Activated effector memory CD4-positive, alpha-beta T cell treated with Interleukin-2 at 50 U/mL for 16 hours (primary cell): ENCODE measurements at regions not wholly inside any gene's neighbourhood (a gene's known extent, or its start where the extent isn't known, plus 50 kb on each side); places are given as distances from the start of the nearest gene placed in this dataset.

Experiments used
- DNase-seq: peaks from one replicate; pipeline ENCODE4 v3.0.0-alpha.2; 2020

GRCh38 chr9:27929841-27930240 is 356.6 kb upstream of the C9orf72 start:
- no peak for DNase-seq

- no peak for DNase-seq
These were observed 360.1 kb upstream of the C9orf72 start for GRCh38 chr9:27933210-27934025.

DNA sequence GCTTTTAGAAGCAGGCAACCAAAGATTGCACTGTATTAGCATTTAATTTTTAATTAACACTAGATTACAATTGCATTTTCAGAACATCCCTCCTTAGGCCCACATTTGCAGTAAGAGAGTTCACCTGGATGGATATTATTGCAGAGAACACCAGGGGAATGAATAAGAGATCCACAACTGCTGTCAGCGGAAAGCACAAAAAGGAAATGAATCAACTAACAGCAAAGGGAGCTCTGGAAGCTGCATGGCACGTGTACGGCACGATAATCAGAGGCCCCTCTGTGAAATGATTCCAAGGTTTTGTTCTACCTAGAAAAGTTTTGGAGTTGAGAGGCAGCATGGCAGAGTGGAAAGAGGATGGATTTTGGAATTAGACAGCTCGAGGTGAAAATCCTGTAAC is 361.2 kb upstream of the C9orf72 start:
- no peak for DNase-seq

- DNase-seq, result no peak
These were observed 365.9 kb upstream of the C9orf72 start for GRCh38 chr9:27939186-27939585.

- no peak for DNase-seq
These were observed 367.3 kb upstream of the C9orf72 start for GRCh38 chr9:27940535-27940934.

DNA sequence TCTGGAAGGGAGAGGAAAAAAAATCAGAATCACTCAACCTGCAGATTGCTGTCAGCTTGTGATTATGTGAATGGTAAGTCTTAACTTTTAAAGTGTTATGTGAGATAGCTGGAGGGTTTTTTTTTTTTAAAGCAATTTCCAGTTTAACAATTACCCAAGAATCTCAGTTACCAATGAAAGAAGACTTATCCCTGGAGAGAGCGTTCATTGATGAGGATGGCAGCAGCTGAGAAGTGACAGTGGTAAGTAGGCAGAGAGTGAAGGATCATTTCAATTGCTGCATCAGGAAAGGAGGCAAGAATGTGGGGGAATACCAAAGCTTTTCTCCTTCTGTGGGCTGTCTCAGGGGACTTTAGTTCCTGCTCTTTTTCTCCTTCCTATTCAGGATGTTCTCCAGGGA is 370.2 kb upstream of the C9orf72 start:
- no peak for DNase-seq

GRCh38 chr9:27945386-27945785 is 372.1 kb upstream of the C9orf72 start:
- DNase-seq, result no peak

DNA sequence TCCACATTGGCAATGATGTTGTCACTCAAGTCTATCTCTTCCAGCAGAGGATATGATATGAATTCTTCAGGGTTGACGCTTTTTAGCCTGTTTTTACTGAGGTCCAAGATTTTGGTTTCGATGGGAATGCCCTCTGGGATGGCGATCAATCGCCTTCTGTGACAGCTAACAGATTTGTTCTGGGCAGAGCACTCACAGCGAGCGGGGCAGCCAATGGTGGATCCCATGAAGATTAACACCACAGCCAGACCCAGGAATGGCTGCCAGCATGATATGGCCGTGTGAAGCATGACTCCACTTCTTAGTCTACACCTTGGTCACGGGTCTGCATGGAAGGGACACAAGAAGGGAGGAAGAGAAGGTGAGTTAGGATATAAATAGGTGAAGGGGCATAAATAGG is 377.1 kb upstream of the C9orf72 start:
- DNase-seq, result no peak

- no peak for DNase-seq
These were observed 381.6 kb upstream of the C9orf72 start for GRCh38 chr9:27954858-27955257.

- no peak for DNase-seq
These were observed 390.6 kb upstream of the C9orf72 start for GRCh38 chr9:27963836-27964235.

DNA sequence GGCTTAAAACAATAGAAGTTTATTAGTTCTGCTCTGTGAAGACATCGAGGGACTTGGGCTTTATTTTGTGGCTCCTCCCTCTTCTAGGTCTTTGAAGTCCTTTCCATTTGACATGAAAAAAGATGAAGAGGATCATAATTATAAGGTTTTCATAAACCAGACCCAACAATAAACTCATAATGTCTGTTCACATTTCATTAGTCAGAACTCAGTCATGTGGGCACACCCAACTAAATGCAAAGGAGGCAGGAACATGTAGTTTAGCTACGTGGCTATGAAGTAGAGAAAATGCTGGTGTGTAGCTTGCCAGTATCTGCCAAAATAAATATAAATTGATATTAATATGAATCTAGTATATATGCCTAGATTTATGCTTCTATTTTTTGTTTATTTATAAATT is 393.9 kb upstream of the C9orf72 start:
- no peak for DNase-seq

- no peak for DNase-seq
These were observed 404.6 kb upstream of the C9orf72 start for GRCh38 chr9:27977931-27978330.

DNA sequence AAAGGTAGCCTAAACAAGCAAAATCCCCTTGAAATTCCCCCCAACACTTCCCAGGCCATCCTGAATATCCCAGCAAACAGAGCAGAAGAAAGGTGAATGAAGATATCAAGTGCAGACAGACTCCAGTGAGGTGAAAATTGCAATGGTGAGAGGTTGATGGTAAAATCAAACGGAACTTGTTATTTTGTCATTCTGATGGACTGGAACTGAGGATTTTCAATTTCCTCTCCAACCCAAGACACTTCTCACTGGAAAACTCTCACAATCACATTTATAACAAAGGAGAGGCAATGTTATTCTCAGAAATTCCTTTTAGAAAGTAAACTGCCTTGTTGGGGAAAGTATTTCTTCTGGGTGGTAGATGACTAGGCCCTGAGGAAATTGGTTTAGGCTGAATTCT is 412.4 kb upstream of the C9orf72 start:
- DNase-seq, result no peak

DNA sequence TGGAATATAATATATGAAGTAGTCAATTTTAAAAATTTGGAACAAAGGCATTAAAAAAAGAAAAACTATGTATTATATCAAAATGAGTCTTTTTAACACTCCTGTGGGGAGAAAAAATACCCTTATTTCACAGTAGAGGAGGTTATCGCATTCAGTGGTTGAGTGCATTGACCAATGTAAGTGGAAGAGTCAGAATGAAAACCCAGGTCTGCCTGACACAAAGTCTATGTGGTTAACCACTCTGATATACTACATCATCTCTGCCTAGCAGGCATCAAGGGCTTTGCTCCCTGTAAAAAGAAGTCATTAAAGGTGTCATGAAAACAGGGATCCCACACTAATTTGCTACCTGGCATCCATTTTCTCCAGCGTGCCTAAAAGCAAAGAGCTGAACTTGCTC is 417.2 kb upstream of the C9orf72 start:
- DNase-seq, result no peak

DNA sequence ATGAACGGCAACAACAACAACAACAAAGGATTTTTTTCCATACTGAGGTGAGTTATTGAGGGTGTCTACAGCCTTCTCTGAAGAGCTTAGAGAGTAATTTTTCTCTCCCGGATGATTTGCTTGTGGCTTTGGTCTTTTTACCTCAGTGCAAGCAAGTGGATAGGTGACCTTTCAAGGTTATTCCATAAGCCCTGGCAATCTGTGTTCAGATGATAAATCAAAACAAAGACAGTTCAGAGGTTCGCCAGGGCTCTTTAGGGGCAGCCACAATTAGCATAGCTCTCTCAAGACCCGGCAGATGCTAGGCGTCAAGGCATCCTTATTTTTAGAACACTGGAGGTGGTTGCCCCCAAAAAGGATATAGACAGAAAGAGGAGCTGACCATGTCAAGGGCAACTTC is 417.9 kb upstream of the C9orf72 start:
- DNase-seq, result no peak

DNA sequence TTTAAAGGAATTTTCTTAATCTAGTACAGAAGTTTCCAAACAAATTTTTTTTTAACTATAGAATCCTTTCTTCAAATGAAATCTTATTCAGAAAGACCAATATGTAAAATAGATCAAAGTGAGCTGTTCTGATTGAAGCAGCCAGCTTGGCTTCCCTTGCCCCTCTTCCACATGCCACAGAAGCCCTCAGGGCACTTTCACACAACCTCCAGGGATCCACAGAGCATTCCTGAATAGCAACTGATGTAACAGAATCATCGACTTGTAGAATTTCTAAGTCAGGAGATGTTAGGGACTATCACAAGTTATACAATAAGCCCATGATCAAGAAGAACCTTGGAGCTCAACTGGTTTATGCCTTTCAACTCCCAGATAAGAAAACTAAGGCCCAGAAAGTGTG is 427.8 kb upstream of the C9orf72 start:
- DNase-seq, result no peak

GRCh38 chr9:28004900-28005299 is 431.6 kb upstream of the C9orf72 start:
- no peak for DNase-seq

- no peak for DNase-seq
These were observed 432.5 kb upstream of the C9orf72 start for GRCh38 chr9:28005779-28006178.

DNA sequence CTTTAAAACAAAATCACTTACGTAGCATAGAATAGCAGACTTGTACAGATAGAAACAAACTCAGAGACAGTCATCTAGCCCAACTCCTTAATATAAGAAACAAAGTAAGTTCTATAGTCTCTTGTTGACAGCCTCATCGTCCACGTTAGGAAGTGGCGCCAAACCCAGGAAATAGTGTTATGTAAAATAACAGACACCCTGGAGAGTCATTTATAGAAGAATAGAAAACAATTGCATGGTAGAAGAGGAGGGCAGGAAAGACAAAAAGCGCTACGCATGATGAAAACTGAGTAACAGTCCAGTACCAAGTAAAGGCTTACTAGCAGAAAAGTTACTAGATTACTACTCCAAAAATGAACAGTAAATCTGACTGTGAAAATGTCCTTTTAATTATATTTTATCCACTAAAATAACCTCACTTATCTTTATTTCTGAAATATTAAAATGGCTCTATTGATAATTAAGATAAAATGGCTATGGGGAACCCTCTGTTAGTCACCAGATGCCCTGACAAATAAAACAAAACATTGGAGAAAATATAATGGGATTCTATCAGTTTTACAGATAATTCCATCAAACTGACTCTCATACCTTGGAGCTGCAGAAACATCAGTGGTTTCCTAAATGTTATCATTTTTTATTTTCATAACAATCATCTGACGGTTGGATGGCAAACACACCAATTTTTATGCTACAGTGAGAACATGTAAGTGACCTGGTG is 434.0 kb upstream of the C9orf72 start:
- no peak for DNase-seq

DNA sequence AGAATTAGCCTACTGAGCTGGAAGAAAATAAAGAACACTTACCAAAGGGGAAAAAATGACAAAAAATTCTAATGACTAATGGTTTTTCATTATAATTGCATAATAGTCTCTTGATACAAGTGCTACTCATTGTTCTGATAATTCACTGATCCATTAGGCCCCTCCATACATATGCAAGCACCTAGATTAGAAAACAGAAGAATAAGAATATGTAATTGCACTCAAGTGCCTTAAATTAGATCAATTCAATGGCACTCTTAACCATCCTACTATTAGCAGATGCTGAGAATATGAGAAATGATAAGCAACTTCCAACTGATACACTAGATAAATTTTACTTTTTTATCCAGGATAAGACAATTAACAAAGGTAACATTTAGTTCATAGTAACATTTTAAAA is 440.9 kb upstream of the C9orf72 start:
- DNase-seq, result no peak

DNA sequence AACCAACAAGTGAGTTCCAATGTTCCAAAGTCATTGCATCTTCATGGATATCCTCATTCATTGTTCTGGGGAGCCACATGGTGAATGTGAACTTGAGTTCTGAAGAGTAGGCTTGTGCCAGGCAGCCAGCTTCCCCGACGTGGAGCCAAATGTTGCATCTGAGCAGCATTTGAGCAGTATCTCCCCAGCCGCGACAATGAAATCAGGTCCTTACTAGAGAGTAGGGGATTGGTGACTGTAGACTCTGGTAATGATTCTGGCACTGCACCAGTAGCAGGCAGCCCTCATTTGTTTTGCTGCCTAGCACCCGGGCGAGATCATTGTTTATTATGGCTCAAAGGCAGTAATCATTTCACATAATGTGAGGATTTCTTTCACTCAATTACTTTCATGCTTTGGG is 451.4 kb upstream of the C9orf72 start:
- DNase-seq, result no peak

DNA sequence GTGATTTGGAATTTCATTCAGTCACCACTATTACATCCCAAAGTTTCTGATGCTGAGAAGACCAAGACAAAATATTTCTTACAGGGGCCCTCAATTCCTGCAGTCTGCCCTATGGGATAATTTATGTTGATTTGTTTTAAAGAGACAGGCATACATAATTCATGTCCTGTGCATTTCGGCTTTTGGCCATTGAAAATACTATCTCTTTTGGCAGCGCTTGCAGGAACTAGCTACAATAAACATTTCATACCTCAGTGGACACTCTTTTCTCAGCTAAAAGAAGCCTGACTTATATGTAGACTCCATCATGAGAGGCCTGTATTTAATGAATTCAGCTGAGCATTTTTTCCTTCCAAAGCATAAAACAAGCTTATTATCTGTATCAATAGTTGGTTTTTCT is 451.9 kb upstream of the C9orf72 start:
- no peak for DNase-seq

- DNase-seq, result no peak
These were observed 458.4 kb upstream of the C9orf72 start for GRCh38 chr9:28031521-28032267.

GRCh38 chr9:28032268-28032590 is 458.9 kb upstream of the C9orf72 start:
- DNase-seq, result no peak
